HG03457 (cell line): ENCODE measurements at regions not wholly inside any gene's neighbourhood (a gene's known extent, or its start where the extent isn't known, plus 50 kb on each side); places are given as distances from the start of the nearest gene placed in this dataset.
"Not testable (repeated sequence)": the region's sequence is repeated elsewhere in the genome, so short reads cannot be mapped to it uniquely, and the experiment has no call there.

Source experiments
- ATAC-seq: cut with Tn5 transposase; IDR thresholded peaks from one replicate; pipeline ENCODE4 v1.9.1; 2021; ENCODE audit warnings: moderate number of reproducible peaks; ENCODE audit not compliant: unreplicated experiment

- no peak for ATAC-seq
These were observed 140.9 kb upstream of the XPO1 start for GRCh38 chr2:61679096-61679495.

GRCh38 chr2:61677942-61678341 lies 139.8 kb upstream of the XPO1 start:
- ATAC-seq = no peak

DNA sequence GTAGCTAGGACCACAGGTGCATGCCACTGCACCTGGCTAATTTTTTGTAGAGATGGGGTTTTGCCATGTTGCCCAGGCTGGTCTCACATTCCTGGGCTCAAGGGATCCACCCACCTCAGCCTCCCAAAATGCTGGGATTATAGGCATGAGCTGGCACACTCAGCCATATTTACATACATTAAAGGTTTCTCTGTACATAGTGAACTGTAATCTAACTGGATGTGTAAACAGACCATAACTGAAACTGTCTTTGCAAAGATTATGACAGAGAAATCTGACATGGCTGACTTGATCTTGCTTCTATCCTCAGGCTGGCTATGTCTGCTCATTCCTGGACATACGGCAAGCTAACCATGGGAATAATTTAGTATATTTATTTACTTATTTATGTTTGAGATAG lies 139.2 kb upstream of the XPO1 start:
- no peak for ATAC-seq

- ATAC-seq = no peak
These were observed 137.0 kb upstream of the XPO1 start for GRCh38 chr2:61675204-61675603.

- no peak for ATAC-seq
These were observed 133.6 kb upstream of the XPO1 start for GRCh38 chr2:61671561-61672315.

DNA sequence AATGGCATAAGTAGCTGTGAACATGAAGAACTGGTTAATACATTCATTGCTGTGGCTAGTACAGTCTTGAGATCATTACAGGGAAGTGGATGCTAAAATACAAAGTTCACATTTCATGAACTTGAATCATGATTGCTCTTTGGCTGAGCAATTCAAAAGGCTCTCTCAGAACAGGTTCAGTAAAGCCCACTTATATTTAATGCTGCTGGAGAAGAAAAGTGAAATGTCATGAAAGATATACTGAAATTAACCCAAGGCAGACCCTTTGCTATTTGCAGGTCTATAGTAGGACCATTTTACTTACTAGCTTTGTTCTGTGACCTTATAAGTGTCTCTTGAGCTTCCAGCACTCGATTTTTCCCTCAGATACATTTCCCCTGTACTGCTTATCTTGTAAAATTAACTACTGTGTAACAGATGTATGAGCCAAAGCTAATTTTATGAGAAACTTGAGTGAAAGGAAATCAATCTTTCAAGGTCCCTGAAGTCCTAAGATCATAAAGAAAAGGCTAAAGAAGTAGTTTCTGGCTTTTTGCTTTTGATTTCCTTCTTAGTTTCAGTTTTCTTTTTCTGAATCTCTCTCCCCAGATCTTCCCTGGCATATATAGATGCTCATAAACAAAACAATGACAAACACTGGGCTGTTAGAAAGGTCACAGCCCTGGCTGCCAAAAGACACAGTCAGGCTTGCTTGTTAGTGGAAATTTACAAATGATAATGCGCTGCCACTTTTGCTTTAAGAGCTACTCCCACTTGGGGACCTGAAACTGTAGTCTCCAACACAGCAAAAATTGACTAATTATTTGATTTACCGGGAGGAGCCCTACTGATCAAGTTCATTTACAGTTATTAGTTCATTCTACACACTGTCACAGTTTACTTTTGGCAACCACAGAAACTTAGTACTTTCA lies 132.7 kb upstream of the XPO1 start:
- peak; percentile 65 for ATAC-seq

GRCh38 chr2:61664190-61664589 lies 126.0 kb upstream of the XPO1 start:
- ATAC-seq = no peak

DNA sequence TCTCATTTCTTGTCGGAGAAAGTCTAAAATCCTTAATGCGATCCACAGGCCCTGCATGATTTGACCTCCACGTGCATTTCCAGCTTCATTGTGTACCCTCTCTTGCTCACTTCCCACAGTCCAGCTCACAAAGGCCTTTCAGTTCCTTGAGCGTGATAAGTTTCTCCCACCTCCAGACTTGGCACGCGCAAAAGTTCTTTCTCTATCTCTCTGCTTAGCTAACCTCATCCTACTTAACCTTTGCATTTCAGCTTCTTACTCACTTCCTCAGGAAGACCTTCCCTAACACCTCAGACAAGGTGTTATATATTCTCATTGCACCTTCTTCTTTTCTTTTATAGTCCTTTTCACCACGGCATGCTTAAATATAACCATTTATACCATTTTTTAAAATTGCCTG lies 124.8 kb upstream of the XPO1 start:
- ATAC-seq = no peak

- no peak for ATAC-seq
These were observed 122.6 kb upstream of the XPO1 start for GRCh38 chr2:61660511-61661388.

DNA sequence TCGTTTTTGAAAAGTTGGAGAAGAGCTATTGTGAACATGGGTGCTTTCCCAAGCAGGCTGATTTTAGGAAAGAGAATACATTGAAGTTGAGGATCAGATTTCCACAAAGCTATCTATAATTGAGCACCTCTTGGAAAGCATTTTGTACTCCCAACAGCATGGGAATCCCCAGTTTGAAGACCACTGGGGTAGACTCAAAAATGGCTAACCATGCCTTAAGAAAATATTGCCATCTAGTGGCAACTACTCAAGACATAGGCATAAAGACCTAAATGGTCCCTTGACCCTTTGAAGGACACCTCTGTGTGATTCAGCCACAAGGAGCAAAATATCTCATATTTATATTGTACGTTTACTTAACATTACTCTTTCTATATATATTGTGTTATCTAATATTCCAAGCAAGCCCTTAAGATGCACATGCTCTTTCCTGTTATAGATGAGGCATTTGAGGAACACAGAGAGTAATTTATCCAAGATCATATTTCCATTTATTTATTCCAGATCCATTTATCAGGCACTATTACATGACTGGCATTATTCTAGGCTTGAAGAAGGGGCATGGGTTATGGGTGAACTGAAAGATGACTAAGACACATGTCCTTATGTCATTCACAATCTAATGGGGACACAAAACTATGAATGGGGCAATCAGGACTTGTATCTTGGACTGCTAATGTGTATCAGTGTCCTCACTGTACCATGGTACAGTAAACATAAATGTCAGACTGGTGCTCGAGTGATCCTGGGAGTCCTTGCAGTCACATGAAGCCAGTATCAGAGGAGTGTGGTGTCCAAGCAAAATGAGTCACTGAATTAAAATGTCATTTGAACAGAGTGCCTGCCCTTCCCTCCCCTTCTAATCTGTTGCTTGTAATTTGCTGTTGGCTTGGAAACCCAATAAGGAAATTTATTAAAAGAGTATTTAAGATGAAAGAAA lies 121.0 kb upstream of the XPO1 start:
- ATAC-seq = no peak

GRCh38 chr2:61649946-61650345 lies 111.8 kb upstream of the XPO1 start:
- not testable (repeated sequence) for ATAC-seq

- ATAC-seq = no peak
These were observed 110.9 kb upstream of the XPO1 start for GRCh38 chr2:61649021-61649420.

DNA sequence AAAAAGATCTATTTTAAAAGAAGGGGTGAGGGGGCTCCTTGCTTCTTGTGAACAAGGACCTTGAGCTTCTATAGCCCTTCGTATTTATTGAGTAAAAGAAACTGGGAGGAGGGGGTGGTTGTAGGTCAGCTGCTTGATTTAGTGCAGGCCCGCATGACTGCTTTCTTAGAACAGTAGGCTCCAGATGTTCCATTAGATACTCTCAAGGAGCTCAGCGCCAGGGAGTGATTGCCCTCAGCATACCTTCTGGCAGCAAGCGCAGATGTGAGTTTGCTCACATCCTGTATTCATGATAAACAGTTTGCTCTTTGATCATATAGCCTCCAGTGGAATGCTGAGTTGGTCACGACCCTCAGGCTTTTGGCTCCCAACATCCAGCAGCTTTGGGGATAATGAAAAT lies 108.9 kb upstream of the XPO1 start:
- no peak for ATAC-seq

DNA sequence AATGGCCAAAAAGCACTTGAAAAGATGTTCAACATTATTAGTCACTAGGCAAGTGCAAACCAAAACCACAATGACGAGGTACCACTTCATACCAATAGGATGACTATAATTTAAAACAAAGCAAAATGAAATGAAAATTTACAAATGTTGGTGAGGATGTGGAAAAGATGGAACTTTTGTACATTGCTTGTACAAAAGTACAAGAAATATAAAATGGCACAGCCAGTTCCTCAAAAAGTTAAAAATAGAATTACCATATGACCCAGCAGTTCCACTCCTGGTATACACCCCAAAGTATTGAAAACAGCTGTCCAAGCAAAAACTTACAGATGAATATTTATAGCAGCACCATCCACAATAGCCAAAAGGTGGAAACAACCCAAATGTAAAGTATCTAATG lies 107.8 kb upstream of the XPO1 start:
- ATAC-seq = no peak

DNA sequence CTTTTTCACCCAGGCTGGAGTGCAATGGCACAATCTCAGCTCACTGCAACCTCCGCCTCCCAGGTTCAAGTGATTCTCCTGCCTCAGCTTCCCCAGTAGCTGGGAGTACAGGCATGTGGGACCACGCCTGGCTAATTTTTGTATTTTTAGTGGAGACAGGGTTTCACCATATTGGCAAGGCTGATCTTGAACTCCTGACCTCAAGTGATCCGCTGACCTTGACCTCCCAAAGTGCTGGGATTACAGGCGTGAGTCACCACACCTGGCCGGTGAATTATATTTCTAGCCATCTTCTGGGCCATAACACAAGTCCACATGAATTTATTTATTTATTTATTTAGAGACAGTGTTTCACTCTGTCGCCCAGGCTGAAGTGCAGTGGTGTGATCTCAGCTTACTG lies 105.0 kb upstream of the XPO1 start:
- not testable (repeated sequence) for ATAC-seq

DNA sequence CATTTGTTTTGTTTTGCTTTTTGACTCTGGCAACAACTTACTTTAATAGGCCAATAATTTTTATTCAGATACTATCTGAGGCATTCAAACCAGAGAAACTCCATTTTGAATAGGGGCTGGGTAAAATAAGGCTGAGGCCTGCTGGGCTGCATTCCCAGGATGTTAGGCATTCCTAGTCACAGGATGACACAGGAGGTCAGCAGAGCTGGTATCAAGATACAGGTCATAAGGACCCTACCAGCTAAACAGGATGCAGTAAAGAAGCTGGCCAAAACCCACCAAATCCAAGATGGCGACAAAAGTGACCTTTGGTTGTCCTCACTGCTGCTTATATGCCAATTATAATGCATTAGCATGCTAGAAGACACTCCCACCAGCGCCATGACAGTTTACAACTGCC lies 102.2 kb upstream of the XPO1 start:
- ATAC-seq = no peak

- ATAC-seq = no peak
These were observed 101.6 kb upstream of the XPO1 start for GRCh38 chr2:61639721-61640120.

GRCh38 chr2:61636686-61637085 lies 98.5 kb upstream of the XPO1 start:
- no peak for ATAC-seq

DNA sequence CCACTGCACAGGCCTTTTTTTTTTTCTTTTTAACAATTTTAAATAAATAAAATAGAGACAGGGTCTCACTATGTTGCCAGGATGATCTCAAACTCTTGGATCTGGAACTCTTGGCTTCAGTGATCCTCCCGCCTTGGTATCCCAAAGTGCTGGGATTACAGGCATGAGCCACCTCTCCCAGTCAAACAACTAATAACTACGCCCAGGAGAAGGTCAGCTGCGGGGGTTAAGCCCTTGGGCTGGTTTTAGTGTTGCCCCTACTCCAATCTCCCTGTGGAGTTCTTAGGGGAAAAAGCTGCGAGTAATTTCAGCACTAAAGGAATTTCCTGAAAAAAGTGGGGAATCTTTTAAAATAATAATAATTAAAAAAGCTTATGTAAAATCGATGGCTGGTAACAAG lies 96.4 kb upstream of the XPO1 start:
- ATAC-seq = no peak

- no peak for ATAC-seq
These were observed 95.1 kb upstream of the XPO1 start for GRCh38 chr2:61633250-61633649.
